ENCODE measurements at regions not wholly inside any gene's neighbourhood (a gene's known extent, or its start where the extent isn't known, plus 50 kb on each side); places are given as distances from the start of the nearest gene placed in this dataset.

- TF ChIP-seq OSR1 (CRISPR knock-in tag; IDR thresholded peaks at IDR 0.05) (no peak), ISL1 (CRISPR knock-in tag; IDR thresholded peaks at IDR 0.05) (no peak), PATZ1 (CRISPR knock-in tag; IDR thresholded peaks at IDR 0.05; ENCODE audit: borderline replicate concordance) (no peak), RARB (CRISPR knock-in tag; IDR thresholded peaks at IDR 0.05) (no peak), ZNF8 (CRISPR knock-in tag; IDR thresholded peaks at IDR 0.05) (no peak), SNAI2 (CRISPR knock-in tag; IDR thresholded peaks at IDR 0.05) (no peak), ZNF70 (CRISPR knock-in tag; IDR thresholded peaks at IDR 0.05) (no peak), TOX (CRISPR knock-in tag; IDR thresholded peaks at IDR 0.05; ENCODE audit: borderline replicate concordance) (no peak), ZFP30 (CRISPR knock-in tag; IDR thresholded peaks at IDR 0.05) (no peak), ARNTL (CRISPR knock-in tag; IDR thresholded peaks at IDR 0.05; ENCODE audit: borderline replicate concordance, low read depth) (no peak)
Measured at GRCh38 chr3:159858650-159859049, 130.0 kb upstream of the IL12A start.

All from SK-N-SH treated with all-trans-retinoic acid at 6 μM for 48 hours (cell line).